ENCODE measurements at regions not wholly inside any gene's neighbourhood (a gene's known extent, or its start where the extent isn't known, plus 50 kb on each side); places are given as distances from the start of the nearest gene placed in this dataset.

GRCh38 chr5:39605588-39606575 is 181.1 kb upstream of the DAB2 start:
- no peak overlapping the region for H3K27ac ChIP-seq
- DNase-seq (ENCODE audit: low read depth, low spot score) = no peak

GRCh38 chr5:39605145-39605544 is 180.4 kb upstream of the DAB2 start:
- H3K27ac ChIP-seq = no peak overlapping the region
- DNase-seq (ENCODE audit: low read depth, low spot score) = no peak

DNA sequence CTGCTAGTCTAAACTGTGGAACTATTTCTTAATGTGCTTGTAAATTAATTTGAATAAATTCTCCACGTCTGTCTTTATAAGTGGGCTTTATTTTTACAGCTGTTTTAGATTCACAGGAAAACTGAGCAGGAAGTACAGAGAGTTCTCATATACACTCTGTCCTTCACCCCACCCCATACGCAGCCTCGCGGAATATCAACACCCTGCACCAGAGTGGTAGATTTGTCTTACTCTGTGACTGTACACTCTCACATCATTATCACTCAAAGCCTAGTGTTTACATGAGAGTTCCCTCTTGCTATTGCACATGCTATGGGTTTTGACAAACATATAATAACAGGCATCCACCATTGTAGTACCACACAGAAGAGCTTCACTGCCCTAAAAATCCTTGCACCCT is 179.7 kb upstream of the DAB2 start:
- DNase-seq (ENCODE audit: low read depth, low spot score) = no peak
- H3K27ac ChIP-seq = no peak overlapping the region

DNA sequence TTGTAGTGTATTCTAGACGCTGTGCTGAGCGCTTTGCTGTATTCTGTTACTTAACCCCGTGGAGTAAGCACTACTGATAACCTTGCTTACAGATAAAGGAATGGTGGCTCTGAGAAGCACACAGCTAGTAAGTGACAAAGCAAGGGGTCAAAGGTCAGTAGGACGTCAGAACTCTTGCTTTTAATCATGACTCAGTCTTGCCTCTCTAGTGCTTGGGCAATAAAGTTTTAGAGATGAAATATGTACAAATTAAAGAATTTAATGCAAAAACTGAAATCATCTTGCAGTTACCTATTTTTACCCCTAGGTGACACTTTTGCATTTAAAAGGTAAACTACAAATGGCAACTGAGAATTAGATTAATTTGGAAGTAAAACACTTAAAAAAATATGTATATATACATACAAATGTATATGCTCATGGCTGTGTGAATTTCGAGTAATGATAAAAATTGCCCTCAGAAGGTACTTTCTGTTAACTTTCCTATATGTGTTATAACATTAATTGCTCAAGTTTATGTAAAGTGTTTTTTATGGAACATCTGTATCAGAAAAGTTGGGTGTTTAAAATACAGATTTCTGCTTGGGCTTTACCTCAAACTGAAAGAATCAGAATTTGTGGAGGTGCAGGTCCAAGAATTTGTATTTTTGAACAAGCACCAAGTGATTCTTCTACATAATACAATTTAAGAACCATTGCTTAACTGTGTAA is 175.1 kb upstream of the DAB2 start:
- no peak for DNase-seq (ENCODE audit: low read depth, low spot score)
- no peak overlapping the region for H3K27ac ChIP-seq

- DNase-seq (ENCODE audit: low read depth, low spot score) = no peak
- no peak overlapping the region for H3K27ac ChIP-seq
Observed at GRCh38 chr5:39598661-39599248, 174.0 kb upstream of the DAB2 start.

- H3K27ac ChIP-seq = no peak overlapping the region
- no peak for DNase-seq (ENCODE audit: low read depth, low spot score)
Observed at GRCh38 chr5:39588179-39588578, 163.4 kb upstream of the DAB2 start.

- no peak overlapping the region for H3K27ac ChIP-seq
- DNase-seq (ENCODE audit: low read depth, low spot score) = no peak
Observed at GRCh38 chr5:39587675-39588074, 162.9 kb upstream of the DAB2 start.

DNA sequence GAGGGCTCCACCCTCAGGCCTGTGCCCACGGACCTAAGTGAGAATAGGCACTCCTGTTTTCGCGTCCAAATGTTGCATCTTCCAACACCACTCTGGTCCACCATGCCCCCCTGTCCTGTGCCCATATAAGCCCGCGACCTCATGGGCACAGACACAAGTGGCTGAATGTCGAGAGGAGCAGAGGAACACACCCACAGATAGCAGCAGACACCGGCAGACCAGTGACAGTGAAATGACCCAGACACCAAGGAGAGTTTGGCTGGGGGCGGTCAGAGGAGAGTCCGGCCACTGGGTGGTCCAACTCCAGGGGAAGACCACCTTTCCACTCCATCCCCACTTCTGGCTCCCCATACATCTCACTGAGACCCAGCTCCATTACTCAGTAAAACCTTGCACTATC is 161.4 kb upstream of the DAB2 start:
- DNase-seq (ENCODE audit: low read depth, low spot score) = no peak
- no peak overlapping the region for H3K27ac ChIP-seq

- no peak for DNase-seq (ENCODE audit: low read depth, low spot score)
- H3K27ac ChIP-seq = no peak overlapping the region
Observed at GRCh38 chr5:39584927-39585326, 160.1 kb upstream of the DAB2 start.

- H3K27ac ChIP-seq = no peak overlapping the region
- no peak for DNase-seq (ENCODE audit: low read depth, low spot score)
Observed at GRCh38 chr5:39580702-39581453, 156.1 kb upstream of the DAB2 start.

DNA sequence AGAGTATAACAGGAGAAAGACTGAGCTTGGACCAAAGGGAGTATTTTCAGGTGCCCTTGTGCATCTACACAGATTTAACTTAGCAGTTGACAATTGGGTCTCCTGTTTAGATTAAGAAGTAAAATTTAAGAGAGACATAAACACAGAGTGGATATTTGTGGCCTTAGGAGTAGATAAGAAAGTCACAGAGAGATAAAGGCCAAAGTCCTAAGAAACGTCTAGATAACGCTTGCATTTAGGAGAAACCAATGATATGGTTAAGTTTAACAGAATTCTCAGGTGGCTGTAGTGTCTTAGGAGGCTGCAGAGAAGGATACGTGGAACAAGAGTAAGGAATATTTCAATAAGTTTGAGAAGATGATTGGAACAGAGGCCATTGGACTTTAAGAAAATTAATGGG is 155.0 kb upstream of the DAB2 start:
- H3K27ac ChIP-seq = no peak overlapping the region
- DNase-seq (ENCODE audit: low read depth, low spot score) = no peak

DNA sequence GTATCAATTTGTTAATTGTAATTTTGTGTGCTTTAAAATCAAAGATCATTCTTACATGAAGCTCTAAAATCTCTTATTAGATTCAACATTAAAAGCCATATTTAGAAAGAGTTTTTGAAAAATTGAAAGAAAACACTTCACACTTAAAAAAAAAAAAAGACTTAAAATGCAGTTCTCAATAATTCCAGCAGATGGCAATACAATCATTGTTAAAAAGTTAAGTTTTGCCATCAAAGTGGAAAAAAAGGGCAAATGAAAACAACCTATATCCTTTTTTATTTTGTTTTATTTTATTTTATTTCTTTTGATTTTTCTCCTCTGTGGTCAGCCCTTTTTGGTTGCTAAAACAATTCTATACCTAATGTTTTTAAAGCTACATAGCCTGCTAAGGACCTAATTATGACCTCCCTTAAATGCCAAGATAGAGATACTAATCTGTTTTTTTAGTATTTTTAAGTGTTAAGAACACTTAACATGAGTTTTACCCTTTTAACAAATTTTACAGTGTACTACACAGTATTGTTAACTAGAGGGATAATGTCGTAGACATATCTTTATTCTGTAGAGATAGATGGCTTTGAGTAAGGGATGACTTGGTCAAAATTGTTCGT is 154.2 kb upstream of the DAB2 start:
- DNase-seq (ENCODE audit: low read depth, low spot score) = no peak

DNA sequence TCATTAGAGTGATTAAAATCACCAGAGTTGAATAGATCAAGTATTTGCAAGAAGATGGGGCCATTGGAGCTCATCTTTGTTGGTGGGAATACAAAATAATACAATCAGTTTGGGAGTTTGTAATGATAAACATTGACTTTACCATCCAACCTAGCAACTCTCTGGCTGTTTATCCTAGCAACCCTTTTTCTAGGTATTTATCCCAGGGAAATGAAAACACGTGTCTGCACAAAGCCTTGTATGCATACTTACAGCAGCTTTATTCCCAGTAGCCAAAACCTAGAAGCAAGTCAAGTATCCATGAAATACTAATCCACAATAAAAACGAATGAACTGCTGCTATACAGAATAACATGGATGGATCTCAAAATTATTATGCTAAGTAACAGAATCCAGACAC is 152.7 kb upstream of the DAB2 start:
- DNase-seq (ENCODE audit: low read depth, low spot score) = no peak
- H3K27ac ChIP-seq = no peak overlapping the region

More for the DNA sequence above, 154.2 kb upstream of the DAB2 start:
- no peak overlapping the region for H3K27ac ChIP-seq

DNA sequence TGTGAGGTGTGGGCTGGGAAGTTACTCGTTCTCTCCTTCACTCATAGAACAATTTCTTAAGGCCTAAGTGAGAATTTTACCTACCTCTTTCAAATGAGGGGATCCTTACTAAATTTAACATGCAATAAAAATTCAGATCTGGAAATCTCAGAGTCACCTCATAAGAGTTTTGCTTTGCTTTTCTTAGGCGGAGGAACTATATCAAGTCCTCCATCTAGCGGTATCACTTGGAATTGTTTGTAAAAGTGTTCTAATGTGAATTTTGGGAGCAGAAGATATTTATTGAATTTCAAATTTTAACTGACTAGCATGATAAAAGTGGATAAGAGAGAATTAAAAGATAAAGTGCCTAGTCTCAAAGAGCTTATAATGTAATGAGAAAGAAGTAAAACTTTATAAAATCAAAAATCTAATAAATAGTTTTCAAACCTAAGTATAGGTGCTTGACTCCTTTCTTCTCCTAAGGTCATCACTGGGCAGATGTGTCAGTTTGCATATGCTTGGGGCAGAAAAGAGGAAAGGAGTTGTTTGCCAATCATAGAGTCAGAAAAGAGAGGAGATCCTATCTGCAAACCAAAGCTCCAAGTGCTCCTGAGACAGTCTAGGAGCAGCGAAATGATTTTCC is 145.7 kb upstream of the DAB2 start:
- DNase-seq (ENCODE audit: low read depth, low spot score) = no peak
- no peak overlapping the region for H3K27ac ChIP-seq

GRCh38 chr5:39569857-39570256 is 145.1 kb upstream of the DAB2 start:
- H3K27ac ChIP-seq = no peak overlapping the region
- DNase-seq (ENCODE audit: low read depth, low spot score) = no peak

GRCh38 chr5:39566891-39567290 is 142.1 kb upstream of the DAB2 start:
- no peak for DNase-seq (ENCODE audit: low read depth, low spot score)
- no peak overlapping the region for H3K27ac ChIP-seq

- H3K27ac ChIP-seq = no peak overlapping the region
- no peak for DNase-seq (ENCODE audit: low read depth, low spot score)
Observed at GRCh38 chr5:39566029-39566428, 141.2 kb upstream of the DAB2 start.

DNA sequence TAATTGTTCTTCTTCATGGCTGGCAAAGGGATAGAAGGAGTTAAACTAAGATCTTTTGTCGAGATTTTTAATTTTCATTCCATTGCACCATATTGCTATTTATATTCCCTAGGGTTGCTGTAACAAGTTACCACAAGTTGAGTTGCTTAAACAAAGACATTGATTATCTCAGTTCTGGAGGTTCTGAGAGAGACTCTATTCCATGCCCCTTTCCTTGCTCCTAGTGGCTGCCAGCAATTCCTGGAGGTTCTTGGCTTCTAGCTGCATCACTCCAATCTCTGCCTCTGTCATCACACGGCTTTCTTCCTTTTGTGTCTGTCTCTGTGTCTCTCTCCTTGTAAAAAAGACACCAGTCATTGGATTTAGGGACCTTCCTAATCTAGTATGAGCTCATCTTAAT is 136.6 kb upstream of the DAB2 start:
- no peak overlapping the region for H3K27ac ChIP-seq
- no peak for DNase-seq (ENCODE audit: low read depth, low spot score)

- DNase-seq (ENCODE audit: low read depth, low spot score) = no peak
- no peak overlapping the region for H3K27ac ChIP-seq
Observed at GRCh38 chr5:39560726-39561125, 135.9 kb upstream of the DAB2 start.

- no peak for DNase-seq (ENCODE audit: low read depth, low spot score)
- no peak overlapping the region for H3K27ac ChIP-seq
Observed at GRCh38 chr5:39559923-39560322, 135.1 kb upstream of the DAB2 start.

All from epithelial cell of prostate (primary cell).